Liver (tissue), 8 donors: ENCODE measurements at regions not wholly inside any gene's neighbourhood (a gene's known extent, or its start where the extent isn't known, plus 50 kb on each side); places are given as distances from the start of the nearest gene placed in this dataset.

Experiments used
- DNase-seq: peaks from one replicate; pipeline ENCODE4 v3.0.0-alpha.2; 2017; ENCODE audit warnings: low spot score
- H3K27ac ChIP-seq, 2 donors: one replicate each; pipeline ENCODE4 v1.7.0; 2013; ENCODE audit warnings: inconsistent platforms in 2 of 2, low read length in 2 of 2, control low read depth in 1 of 2, low read depth in 1 of 2, mild to moderate bottlenecking in 1 of 2
- H3K27me3 ChIP-seq, 4 donors: one replicate each; pipeline versions ENCODE4 v1.6.1 to v1.7.0; 2013; ENCODE audit warnings: low read length in 3 of 4, inconsistent platforms in 1 of 4, mild to moderate bottlenecking in 1 of 4, moderate library complexity in 1 of 4; ENCODE audit not compliant: control insufficient read depth in 4 of 4, insufficient read depth in 4 of 4
- H3K36me3 ChIP-seq, 4 donors: one replicate each; pipeline versions ENCODE4 v1.6.1 to v1.7.0; 2013; ENCODE audit warnings: low read length in 3 of 4, mild to moderate bottlenecking in 3 of 4, low read depth in 1 of 4, moderate library complexity in 1 of 4; ENCODE audit not compliant: control insufficient read depth in 4 of 4, insufficient read depth in 3 of 4
- H3K4me1 ChIP-seq, 4 donors: one replicate each; pipeline versions ENCODE4 v1.6.1 to v1.7.0; 2013; ENCODE audit warnings: low read length in 3 of 4, mild to moderate bottlenecking in 3 of 4, moderate library complexity in 1 of 4; ENCODE audit not compliant: control insufficient read depth in 4 of 4, insufficient read depth in 4 of 4
- H3K4me3 ChIP-seq, 3 donors: one replicate each; pipeline versions ENCODE4 v1.6.1 to v1.7.0; 2013; ENCODE audit warnings: low read length in 3 of 3, control low read depth in 1 of 3, low read depth in 1 of 3, mild to moderate bottlenecking in 1 of 3
- H3K9ac ChIP-seq, 2 donors: one replicate each; pipeline ENCODE4 v1.7.0; 2013; ENCODE audit warnings: low read length in 2 of 2, mild to moderate bottlenecking in 2 of 2, moderate library complexity in 2 of 2, control low read depth in 1 of 2, low read depth in 1 of 2
- H3K9me3 ChIP-seq, 4 donors: one replicate each; pipeline versions ENCODE4 v1.6.1 to v1.7.0; 2013; ENCODE audit warnings: low read length in 3 of 4; ENCODE audit not compliant: control insufficient read depth in 4 of 4
- EGR1 ChIP-seq, 2 donors: IDR thresholded peaks; 2 replicates each; pipeline ENCODE4 v1.6.1; 2016 to 2018; ENCODE audit warnings: antibody characterized with exemption in 2 of 2, low read depth in 2 of 2
- FOXA1 ChIP-seq: IDR thresholded peaks from 2 replicates; pipeline ENCODE4 v1.6.1; 2016; ENCODE audit warnings: antibody characterized with exemption
- FOXA2 ChIP-seq: IDR thresholded peaks from 2 replicates; pipeline ENCODE4 v1.6.1; 2016; ENCODE audit warnings: antibody characterized with exemption
- GABPA ChIP-seq, 2 donors: IDR thresholded peaks in 1 of 2; conservative IDR thresholded peaks in 1 of 2; 2 replicates each; pipeline ENCODE4 v1.6.1; 2016; ENCODE audit warnings: antibody characterized with exemption in 2 of 2, mild to moderate bottlenecking in 1 of 2, moderate library complexity in 1 of 2
- HNF4A ChIP-seq, 2 donors: conservative IDR thresholded peaks; 2 replicates each; pipeline ENCODE4 v1.6.1; 2016; ENCODE audit warnings: antibody characterized with exemption in 2 of 2, mild to moderate bottlenecking in 2 of 2
- HNF4G ChIP-seq: IDR thresholded peaks from 2 replicates; pipeline ENCODE4 v1.6.1; 2016; ENCODE audit warnings: antibody characterized with exemption
- JUND ChIP-seq, 2 donors: IDR thresholded peaks; 2 replicates each; pipeline ENCODE4 v1.6.1; 2016; ENCODE audit warnings: antibody characterized with exemption in 2 of 2
- NR2F2 ChIP-seq: IDR thresholded peaks from 2 replicates; pipeline ENCODE4 v1.6.1; 2016; ENCODE audit warnings: antibody characterized with exemption
- RAD21 ChIP-seq, 2 donors: IDR thresholded peaks; 2 replicates each; pipeline ENCODE4 v1.6.1; 2016; ENCODE audit warnings: antibody characterized with exemption in 2 of 2, mild to moderate bottlenecking in 2 of 2
- RXRA ChIP-seq, 2 donors: IDR thresholded peaks; 2 replicates each; pipeline ENCODE4 v1.6.1; 2017 to 2018; ENCODE audit warnings: antibody characterized with exemption in 2 of 2, mild to moderate bottlenecking in 1 of 2
- SP1 ChIP-seq: IDR thresholded peaks from 2 replicates; pipeline ENCODE4 v1.6.1; 2018; ENCODE audit warnings: antibody characterized with exemption, mild to moderate bottlenecking
- TAF1 ChIP-seq: conservative IDR thresholded peaks from 2 replicates; pipeline ENCODE4 v1.6.1; 2016; ENCODE audit warnings: antibody characterized with exemption, mild to moderate bottlenecking
- YY1 ChIP-seq: IDR thresholded peaks from 2 replicates; pipeline ENCODE4 v1.6.1; 2016; ENCODE audit warnings: antibody characterized with exemption, mild to moderate bottlenecking
- WGBS: extraction: QIAGEN DNeasy Blood & Tissue Kit; methylation state at CpG from one replicate; pipeline ENCODE4 v1.1.7; 2013; 5-methylcytosine and 5-hydroxymethylcytosine counted together
- TF ChIP-seq, protein P1 (sequence below): IDR thresholded peaks from 2 replicates; pipeline ENCODE4 v1.6.1; 2016; ENCODE audit warnings: antibody characterized with exemption, mild to moderate bottlenecking
- TF ChIP-seq, protein P2 (sequence below): fragments of 150-350 bp; IDR thresholded peaks from 2 replicates; pipeline ENCODE4 v1.5.1; 2017; ENCODE audit warnings: improper control_type of control experiment, low read depth, low read length; ENCODE audit not compliant: missing input control
- TF ChIP-seq, protein P3 (sequence below): IDR thresholded peaks from 2 replicates; pipeline ENCODE4 v1.6.1; 2016; ENCODE audit warnings: antibody characterized with exemption
- TF ChIP-seq, protein P4 (sequence below): IDR thresholded peaks from 2 replicates; pipeline ENCODE4 v1.6.1; 2016; ENCODE audit warnings: antibody characterized with exemption
- TF ChIP-seq, protein P5 (sequence below): IDR thresholded peaks from 2 replicates; pipeline ENCODE4 v1.6.1; 2016; ENCODE audit warnings: antibody characterized with exemption
- donor health status: healthy.
- donor health status: healthy.
- donor health status: healthy.
- donor health status: healthy.
- donor health status: healthy.

DNA sequence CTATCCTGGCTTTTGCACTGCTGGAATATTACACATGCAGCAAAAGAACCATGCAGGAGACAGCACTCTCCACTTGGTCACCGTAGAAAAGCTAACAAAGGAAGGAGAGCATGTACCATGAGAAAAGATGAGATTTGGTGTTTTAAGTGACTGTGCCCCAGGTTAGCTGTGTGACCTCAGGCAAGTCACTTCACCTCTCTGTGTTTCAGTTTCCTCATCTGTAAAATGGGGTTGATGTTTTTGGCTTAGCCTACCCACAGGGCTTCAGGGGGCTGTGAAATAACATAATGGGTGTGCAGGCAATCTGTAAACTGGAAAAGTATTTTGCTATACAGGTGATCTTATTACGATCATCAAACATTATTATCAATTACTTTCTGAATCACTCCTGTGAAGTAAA is 69.3 kb upstream of the SLC6A11 start:
- WGBS = 88% methylated on average over 2 of the region's 2 CpGs
- TF ChIP-seq FOXA2 = no peak
- TF ChIP-seq HNF4A (conservative IDR thresholded peaks at IDR 0.05) = no peak
- Histone ChIP-seq H3K9ac (no peak overlapping the region), H3K36me3 (no peaks in the 10 kb centered on the region), H3K4me3 (no peak overlapping the region), H3K27me3 (peaks cover 0 to 8% (median 0%) of the 10 kb centered on the region in 4 donors), H3K9me3 (no peaks in the 10 kb centered on the region), H3K4me1 (no peaks in the 10 kb centered on the region), H3K27ac (no peak overlapping the region)
- no peak for DNase-seq

DNA sequence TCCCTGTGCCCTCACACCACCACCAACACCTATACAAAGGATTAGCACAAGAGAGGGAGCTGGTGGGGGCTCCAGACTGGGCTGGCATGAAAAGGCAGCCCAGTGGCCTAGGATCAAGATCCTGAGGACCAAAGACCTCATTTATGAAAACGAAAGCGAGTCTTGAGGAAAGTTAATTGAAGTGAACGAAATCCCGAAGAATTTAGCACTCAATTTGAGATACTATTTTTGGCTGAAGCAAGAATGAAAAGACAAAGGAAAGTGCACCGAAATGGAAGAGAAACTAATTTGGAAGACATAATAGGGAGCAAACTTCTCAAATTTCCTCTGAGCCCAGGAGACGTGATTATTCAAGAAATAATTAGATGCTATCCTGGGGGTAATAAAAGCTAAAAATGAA is 68.7 kb upstream of the SLC6A11 start:
- WGBS = 82% methylated on average over 6 of the region's 6 CpGs
- H3K36me3 ChIP-seq = no peaks in the 10 kb centered on the region
- no peaks in the 10 kb centered on the region for H3K9me3 ChIP-seq
- no peak overlapping the region for H3K4me3 ChIP-seq
- TF ChIP-seq, protein P1, sequence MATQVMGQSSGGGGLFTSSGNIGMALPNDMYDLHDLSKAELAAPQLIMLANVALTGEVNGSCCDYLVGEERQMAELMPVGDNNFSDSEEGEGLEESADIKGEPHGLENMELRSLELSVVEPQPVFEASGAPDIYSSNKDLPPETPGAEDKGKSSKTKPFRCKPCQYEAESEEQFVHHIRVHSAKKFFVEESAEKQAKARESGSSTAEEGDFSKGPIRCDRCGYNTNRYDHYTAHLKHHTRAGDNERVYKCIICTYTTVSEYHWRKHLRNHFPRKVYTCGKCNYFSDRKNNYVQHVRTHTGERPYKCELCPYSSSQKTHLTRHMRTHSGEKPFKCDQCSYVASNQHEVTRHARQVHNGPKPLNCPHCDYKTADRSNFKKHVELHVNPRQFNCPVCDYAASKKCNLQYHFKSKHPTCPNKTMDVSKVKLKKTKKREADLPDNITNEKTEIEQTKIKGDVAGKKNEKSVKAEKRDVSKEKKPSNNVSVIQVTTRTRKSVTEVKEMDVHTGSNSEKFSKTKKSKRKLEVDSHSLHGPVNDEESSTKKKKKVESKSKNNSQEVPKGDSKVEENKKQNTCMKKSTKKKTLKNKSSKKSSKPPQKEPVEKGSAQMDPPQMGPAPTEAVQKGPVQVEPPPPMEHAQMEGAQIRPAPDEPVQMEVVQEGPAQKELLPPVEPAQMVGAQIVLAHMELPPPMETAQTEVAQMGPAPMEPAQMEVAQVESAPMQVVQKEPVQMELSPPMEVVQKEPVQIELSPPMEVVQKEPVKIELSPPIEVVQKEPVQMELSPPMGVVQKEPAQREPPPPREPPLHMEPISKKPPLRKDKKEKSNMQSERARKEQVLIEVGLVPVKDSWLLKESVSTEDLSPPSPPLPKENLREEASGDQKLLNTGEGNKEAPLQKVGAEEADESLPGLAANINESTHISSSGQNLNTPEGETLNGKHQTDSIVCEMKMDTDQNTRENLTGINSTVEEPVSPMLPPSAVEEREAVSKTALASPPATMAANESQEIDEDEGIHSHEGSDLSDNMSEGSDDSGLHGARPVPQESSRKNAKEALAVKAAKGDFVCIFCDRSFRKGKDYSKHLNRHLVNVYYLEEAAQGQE = no peak
- no peak for TF ChIP-seq SP1
- no peak for TF ChIP-seq GABPA (IDR thresholded peaks at IDR 0.05 in 1 of 2, conservative IDR thresholded peaks at IDR 0.05 in 1 of 2)
- no peak for TF ChIP-seq FOXA1
- no peak for TF ChIP-seq EGR1 (IDR thresholded peaks at IDR 0.05; ENCODE audit: low read depth in 2 of 2)
- no peak for TF ChIP-seq JUND (IDR thresholded peaks at IDR 0.05)
- TF ChIP-seq, protein P2, sequence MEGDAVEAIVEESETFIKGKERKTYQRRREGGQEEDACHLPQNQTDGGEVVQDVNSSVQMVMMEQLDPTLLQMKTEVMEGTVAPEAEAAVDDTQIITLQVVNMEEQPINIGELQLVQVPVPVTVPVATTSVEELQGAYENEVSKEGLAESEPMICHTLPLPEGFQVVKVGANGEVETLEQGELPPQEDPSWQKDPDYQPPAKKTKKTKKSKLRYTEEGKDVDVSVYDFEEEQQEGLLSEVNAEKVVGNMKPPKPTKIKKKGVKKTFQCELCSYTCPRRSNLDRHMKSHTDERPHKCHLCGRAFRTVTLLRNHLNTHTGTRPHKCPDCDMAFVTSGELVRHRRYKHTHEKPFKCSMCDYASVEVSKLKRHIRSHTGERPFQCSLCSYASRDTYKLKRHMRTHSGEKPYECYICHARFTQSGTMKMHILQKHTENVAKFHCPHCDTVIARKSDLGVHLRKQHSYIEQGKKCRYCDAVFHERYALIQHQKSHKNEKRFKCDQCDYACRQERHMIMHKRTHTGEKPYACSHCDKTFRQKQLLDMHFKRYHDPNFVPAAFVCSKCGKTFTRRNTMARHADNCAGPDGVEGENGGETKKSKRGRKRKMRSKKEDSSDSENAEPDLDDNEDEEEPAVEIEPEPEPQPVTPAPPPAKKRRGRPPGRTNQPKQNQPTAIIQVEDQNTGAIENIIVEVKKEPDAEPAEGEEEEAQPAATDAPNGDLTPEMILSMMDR = no peak
- no peak for TF ChIP-seq HNF4G
- no peak for TF ChIP-seq TAF1
- no peak for TF ChIP-seq HNF4A (conservative IDR thresholded peaks at IDR 0.05)
- TF ChIP-seq NR2F2 = no peak
- TF ChIP-seq, protein P3, sequence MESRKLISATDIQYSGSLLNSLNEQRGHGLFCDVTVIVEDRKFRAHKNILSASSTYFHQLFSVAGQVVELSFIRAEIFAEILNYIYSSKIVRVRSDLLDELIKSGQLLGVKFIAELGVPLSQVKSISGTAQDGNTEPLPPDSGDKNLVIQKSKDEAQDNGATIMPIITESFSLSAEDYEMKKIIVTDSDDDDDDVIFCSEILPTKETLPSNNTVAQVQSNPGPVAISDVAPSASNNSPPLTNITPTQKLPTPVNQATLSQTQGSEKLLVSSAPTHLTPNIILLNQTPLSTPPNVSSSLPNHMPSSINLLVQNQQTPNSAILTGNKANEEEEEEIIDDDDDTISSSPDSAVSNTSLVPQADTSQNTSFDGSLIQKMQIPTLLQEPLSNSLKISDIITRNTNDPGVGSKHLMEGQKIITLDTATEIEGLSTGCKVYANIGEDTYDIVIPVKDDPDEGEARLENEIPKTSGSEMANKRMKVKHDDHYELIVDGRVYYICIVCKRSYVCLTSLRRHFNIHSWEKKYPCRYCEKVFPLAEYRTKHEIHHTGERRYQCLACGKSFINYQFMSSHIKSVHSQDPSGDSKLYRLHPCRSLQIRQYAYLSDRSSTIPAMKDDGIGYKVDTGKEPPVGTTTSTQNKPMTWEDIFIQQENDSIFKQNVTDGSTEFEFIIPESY = no peak
- TF ChIP-seq, protein P4, sequence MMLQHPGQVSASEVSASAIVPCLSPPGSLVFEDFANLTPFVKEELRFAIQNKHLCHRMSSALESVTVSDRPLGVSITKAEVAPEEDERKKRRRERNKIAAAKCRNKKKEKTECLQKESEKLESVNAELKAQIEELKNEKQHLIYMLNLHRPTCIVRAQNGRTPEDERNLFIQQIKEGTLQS = no peak
- TF ChIP-seq RXRA (IDR thresholded peaks at IDR 0.05) = no peak
- TF ChIP-seq RAD21 (IDR thresholded peaks at IDR 0.05) = no peak
- no peak for TF ChIP-seq FOXA2
- TF ChIP-seq, protein P5, sequence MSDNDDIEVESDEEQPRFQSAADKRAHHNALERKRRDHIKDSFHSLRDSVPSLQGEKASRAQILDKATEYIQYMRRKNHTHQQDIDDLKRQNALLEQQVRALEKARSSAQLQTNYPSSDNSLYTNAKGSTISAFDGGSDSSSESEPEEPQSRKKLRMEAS = no peak
- TF ChIP-seq YY1 = no peak
- no peaks in the 10 kb centered on the region for H3K4me1 ChIP-seq
- no peak overlapping the region for H3K9ac ChIP-seq
- peaks cover 0 to 12% (median 0%) of the 10 kb centered on the region in 4 donors for H3K27me3 ChIP-seq
- DNase-seq = no peak
- no peak overlapping the region for H3K27ac ChIP-seq
